ENCODE measurements at regions not wholly inside any gene's neighbourhood (a gene's known extent, or its start where the extent isn't known, plus 50 kb on each side); places are given as distances from the start of the nearest gene placed in this dataset.
"Not testable (repeated sequence)": the region's sequence is repeated elsewhere in the genome, so short reads cannot be mapped to it uniquely, and the experiment has no call there.

DNA sequence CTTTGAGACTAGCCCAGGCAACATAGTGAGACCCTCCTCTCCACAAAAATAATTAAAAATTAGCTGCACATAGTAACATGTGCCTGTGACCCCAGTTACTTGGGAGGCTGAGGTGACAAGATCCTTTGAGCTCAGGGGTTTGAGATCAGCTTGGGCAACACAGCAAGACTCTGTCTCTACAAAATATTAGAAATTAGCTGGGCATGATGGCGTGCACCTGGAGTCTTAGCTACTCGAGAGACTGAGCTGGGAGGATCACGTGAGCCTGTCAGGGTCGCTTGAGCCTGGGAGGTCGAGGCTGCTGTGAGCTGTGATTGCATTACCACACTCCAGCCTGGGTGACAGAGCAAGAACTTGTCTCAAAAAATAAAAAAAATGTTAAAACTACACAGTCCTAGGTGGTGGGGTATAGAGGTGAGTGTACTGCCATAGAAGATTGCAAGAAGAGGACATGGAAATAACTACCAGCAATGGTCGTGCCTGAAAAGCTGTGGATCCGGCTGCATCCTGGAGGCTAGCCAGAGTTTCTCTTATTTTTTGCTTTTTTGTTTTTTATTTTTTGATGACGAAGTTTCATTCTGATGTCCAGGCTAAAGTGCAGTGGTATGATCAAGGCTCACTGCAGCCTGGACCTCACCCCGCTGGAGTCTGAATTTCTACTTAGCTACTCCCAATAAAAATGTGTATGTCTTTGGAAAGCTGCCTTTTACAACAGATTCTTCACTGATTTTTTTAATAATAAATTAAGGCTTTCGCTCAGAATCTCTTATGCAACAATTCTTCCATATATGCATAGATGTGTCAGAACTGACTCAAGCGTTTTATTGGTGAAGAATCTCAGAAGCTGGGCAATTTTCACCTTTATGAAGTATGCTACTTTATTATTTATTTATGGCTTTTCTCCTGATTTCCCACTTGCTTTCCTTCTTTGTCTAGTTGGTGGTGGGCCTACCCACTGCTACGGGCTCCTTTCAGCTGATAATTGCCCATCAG is 393.8 kb downstream of the TSHZ3 start:
- no peak overlapping the region for H3K4me3 ChIP-seq (ENCODE audit: low read depth, low read length)
- H3K36me3 ChIP-seq (ENCODE audit: control insufficient read depth, insufficient read depth, low read length), result no peaks in the 10 kb centered on the region
- DNase-seq (ENCODE audit: low read depth), result no peak
- TF ChIP-seq, protein P1, sequence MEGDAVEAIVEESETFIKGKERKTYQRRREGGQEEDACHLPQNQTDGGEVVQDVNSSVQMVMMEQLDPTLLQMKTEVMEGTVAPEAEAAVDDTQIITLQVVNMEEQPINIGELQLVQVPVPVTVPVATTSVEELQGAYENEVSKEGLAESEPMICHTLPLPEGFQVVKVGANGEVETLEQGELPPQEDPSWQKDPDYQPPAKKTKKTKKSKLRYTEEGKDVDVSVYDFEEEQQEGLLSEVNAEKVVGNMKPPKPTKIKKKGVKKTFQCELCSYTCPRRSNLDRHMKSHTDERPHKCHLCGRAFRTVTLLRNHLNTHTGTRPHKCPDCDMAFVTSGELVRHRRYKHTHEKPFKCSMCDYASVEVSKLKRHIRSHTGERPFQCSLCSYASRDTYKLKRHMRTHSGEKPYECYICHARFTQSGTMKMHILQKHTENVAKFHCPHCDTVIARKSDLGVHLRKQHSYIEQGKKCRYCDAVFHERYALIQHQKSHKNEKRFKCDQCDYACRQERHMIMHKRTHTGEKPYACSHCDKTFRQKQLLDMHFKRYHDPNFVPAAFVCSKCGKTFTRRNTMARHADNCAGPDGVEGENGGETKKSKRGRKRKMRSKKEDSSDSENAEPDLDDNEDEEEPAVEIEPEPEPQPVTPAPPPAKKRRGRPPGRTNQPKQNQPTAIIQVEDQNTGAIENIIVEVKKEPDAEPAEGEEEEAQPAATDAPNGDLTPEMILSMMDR (IDR thresholded peaks at IDR 0.05; ENCODE audit: insufficient read depth, low read length, poor library complexity, severe bottlenecking), result no peak
- H3K27me3 ChIP-seq (ENCODE audit: control insufficient read depth, insufficient read depth, low read length), result no peaks in the 10 kb centered on the region

DNA sequence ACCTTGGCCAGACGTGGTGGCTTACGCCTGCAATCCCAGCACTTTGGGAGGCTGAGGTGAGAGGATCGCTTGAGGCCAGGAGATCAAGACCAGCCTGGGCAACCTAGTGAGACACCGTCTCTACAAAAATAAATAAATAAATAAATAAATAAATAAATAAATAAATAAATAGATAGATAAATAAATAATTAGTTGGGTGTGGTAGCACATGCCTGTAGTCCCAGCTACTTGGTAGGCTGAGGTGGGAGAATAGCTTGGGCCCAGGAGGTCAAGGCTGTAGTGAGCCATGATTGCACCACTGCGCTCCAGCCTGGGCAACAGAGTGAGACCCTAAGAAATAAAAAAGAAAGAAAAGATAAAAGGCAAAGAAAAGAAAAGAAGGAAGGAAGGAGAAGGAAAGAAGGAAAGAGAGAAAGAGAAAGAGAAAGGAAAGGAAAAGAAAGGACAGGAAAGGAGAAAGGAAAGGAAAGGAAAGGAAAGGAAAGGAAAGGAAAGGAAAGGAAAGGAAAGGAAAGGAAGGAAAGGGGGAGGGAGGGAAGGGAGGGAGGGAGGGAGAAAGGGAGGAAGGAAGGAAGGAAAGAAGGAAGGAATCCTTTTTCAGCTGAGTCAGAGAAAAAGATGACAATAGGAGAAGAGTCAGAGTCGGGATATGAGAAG is 404.8 kb downstream of the TSHZ3 start:
- not testable (repeated sequence) for H3K36me3 ChIP-seq (ENCODE audit: control insufficient read depth, insufficient read depth, low read length); H3K27me3 ChIP-seq (ENCODE audit: control insufficient read depth, insufficient read depth, low read length); H3K4me3 ChIP-seq (ENCODE audit: low read depth, low read length); DNase-seq (ENCODE audit: low read depth)

DNA sequence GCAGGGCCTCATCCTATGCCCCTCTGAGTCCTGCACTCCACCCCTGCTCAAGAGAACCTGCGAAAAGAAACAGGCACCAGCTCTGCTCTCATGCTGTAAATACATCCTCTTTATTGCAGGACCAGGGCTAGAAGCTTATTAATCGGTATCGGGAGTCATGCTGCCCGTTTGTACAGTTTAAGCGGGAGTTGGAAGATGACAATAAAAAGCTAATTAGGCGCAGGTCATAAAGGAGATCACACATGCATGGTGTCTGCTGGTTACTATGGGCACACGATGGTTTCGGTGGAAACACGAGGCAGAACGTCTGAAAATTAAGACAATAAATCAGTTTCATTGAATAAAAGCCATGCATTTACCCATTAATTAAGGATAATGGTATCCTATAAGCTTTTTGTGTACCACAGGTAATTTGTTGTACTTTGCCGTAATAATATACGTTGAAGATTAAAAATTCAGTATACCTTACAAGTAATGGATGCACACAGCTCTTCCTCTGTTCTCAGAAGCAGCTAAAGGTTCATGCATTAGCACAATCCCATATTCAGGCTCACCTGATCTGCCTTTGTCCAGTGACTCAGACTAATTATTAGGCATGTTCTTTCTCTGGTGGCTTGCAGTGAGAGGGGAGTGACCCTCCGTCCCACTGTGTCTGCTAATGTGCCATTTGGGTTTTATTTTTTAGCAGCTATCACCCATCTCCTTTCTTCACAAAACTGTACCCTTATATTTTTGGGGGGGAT is 406.0 kb downstream of the TSHZ3 start:
- H3K27me3 ChIP-seq (ENCODE audit: control insufficient read depth, insufficient read depth, low read length), result no peaks in the 10 kb centered on the region
- H3K4me3 ChIP-seq (ENCODE audit: low read depth, low read length), result no peak overlapping the region
- DNase-seq (ENCODE audit: low read depth), result no peak
- TF ChIP-seq, protein P1 (IDR thresholded peaks at IDR 0.05; ENCODE audit: insufficient read depth, low read length, poor library complexity, severe bottlenecking), result no peak
- no peaks in the 10 kb centered on the region for H3K36me3 ChIP-seq (ENCODE audit: control insufficient read depth, insufficient read depth, low read length)

DNA sequence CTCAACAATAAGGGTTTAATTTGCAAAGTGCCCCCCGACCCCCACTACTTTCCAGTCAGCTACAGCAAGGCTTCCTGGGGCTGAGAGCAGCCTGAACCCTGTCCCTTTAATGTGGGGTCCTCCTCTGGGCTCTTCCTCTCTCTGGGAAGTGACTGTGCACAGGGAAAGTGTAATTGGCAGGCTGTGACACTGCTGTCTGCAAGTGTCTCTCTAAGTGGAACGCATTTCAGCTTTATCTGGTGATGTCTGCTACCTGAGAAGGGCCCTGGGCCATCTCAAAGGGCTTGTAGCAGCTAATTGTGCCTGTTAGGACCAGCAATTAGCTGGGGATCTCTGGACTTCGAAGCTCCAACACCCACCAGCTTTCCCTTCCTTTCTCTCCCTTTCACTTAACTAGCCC is 406.6 kb downstream of the TSHZ3 start:
- H3K4me3 ChIP-seq (ENCODE audit: low read depth, low read length), result no peak overlapping the region
- no peak for DNase-seq (ENCODE audit: low read depth)
- no peaks in the 10 kb centered on the region for H3K36me3 ChIP-seq (ENCODE audit: control insufficient read depth, insufficient read depth, low read length)
- TF ChIP-seq, protein P1 (IDR thresholded peaks at IDR 0.05; ENCODE audit: insufficient read depth, low read length, poor library complexity, severe bottlenecking), result no peak
- H3K27me3 ChIP-seq (ENCODE audit: control insufficient read depth, insufficient read depth, low read length), result no peaks in the 10 kb centered on the region

DNA sequence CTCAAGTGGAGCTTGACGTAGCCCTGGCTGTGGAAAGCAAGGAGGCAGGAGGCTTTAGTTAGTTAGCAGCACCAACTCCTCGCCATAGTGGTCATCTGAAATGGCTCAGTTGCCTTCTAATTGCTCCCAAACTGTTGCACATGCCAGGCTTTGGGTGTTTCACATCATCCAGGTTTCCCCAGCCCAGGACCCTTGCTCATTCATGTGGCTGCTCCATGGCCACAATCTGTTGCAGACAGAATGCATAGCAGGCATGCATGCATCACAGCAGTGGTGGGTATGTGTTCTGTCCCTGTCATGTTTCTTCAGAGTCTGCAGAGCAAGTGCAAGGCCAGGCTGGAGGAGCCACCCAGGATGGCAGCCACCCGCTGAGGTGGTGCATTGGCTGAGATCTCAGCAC is 407.6 kb downstream of the TSHZ3 start:
- DNase-seq (ENCODE audit: low read depth), result no peak
- TF ChIP-seq, protein P1 (IDR thresholded peaks at IDR 0.05; ENCODE audit: insufficient read depth, low read length, poor library complexity, severe bottlenecking), result no peak
- Histone ChIP-seq H3K4me3 (ENCODE audit: low read depth, low read length) (no peak overlapping the region), H3K36me3 (ENCODE audit: control insufficient read depth, insufficient read depth, low read length) (no peaks in the 10 kb centered on the region), H3K27me3 (ENCODE audit: control insufficient read depth, insufficient read depth, low read length) (no peaks in the 10 kb centered on the region)

DNA sequence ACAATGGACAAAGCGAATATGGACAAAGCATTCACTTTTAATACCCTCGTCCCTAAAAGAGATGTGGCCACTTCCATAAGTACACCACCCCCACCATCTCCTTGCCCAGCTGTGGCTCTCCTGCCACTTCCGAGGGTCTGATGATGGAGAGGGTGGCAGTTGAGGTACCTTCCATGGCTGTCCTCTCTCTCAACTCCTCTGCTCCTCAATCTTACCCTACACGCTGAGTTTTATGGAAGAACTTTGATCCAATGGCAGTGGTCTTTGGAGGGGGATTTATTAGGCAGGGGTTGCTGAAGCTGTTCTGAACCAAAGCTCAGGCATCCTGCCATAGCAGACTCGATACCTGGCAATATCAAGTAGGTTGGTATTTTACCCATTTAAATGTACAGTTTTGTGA is 413.0 kb downstream of the TSHZ3 start:
- Histone ChIP-seq H3K36me3 (ENCODE audit: control insufficient read depth, insufficient read depth, low read length) (no peaks in the 10 kb centered on the region), H3K27me3 (ENCODE audit: control insufficient read depth, insufficient read depth, low read length) (no peaks in the 10 kb centered on the region), H3K4me3 (ENCODE audit: low read depth, low read length) (no peak overlapping the region)
- no peak for DNase-seq (ENCODE audit: low read depth)
- TF ChIP-seq, protein P1 (IDR thresholded peaks at IDR 0.05; ENCODE audit: insufficient read depth, low read length, poor library complexity, severe bottlenecking), result no peak

Data from kidney epithelial cell (primary cell).